Spleen (tissue), 7 donors: ENCODE measurements at regions not wholly inside any gene's neighbourhood (a gene's known extent, or its start where the extent isn't known, plus 50 kb on each side); places are given as distances from the start of the nearest gene placed in this dataset.

ENCODE experiments used
- POLR2A ChIP-seq, 3 donors: fragments of 450-650 bp; IDR thresholded peaks; one replicate each; pipeline ENCODE4 v1.5.1; 2017; ENCODE audit warnings: antibody characterized with exemption in 3 of 3, mild to moderate bottlenecking in 1 of 3
- POLR2AphosphoS5 ChIP-seq, 3 donors: sonication (generic); formaldehyde crosslinking; IDR thresholded peaks; one replicate each; pipeline ENCODE4 v1.5.1; 2017; ENCODE audit warnings: antibody characterized with exemption in 3 of 3
- TF ChIP-seq, protein P1 (sequence below), 11 experiments: fragments of 200-600 bp in 7 of 11; fragments of 450-650 bp in 4 of 11; sonication (generic) in 4 of 11; IDR thresholded peaks in 8 of 11; conservative IDR thresholded peaks in 3 of 11; 1 replicate in 7 of 11; 2 replicates in 4 of 11; pipeline versions ENCODE4 v1.4.0 to v1.8.0; 2016 to 2021; ENCODE audit warnings: antibody characterized with exemption in 11 of 11, inconsistent platforms in 4 of 11, mild to moderate bottlenecking in 1 of 11
- donor health status: DM: no; HTN: no; CAD: no; lungs with moderate emphysema.
- donor health status: DM: no; HTN: no; CAD: no.
- donor health status: DM: no; HTN: no; CAD: no.

DNA sequence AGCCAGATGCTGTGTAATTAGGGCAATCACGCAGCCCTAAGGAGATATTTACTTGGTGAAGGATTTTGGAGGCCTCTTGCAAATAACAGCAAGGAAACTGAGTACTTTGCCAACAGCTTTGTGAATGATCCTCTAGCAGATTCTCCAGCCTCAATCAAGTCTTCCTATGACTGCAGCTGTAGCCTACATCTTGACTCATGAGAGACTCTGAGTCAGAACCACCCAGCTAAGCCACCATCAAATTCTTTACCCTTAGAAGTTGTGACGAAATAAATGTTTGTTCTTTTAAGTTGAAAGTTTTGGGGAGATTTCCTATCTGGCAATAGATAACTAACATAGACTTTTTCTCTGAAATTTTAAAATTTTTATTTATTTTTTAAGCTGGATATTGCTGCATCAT lies 237.6 kb upstream of the CCNH start:
- TF ChIP-seq, protein P1, sequence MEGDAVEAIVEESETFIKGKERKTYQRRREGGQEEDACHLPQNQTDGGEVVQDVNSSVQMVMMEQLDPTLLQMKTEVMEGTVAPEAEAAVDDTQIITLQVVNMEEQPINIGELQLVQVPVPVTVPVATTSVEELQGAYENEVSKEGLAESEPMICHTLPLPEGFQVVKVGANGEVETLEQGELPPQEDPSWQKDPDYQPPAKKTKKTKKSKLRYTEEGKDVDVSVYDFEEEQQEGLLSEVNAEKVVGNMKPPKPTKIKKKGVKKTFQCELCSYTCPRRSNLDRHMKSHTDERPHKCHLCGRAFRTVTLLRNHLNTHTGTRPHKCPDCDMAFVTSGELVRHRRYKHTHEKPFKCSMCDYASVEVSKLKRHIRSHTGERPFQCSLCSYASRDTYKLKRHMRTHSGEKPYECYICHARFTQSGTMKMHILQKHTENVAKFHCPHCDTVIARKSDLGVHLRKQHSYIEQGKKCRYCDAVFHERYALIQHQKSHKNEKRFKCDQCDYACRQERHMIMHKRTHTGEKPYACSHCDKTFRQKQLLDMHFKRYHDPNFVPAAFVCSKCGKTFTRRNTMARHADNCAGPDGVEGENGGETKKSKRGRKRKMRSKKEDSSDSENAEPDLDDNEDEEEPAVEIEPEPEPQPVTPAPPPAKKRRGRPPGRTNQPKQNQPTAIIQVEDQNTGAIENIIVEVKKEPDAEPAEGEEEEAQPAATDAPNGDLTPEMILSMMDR (IDR thresholded peaks at IDR 0.05 in 8 of 11, conservative IDR thresholded peaks at IDR 0.05 in 3 of 11) = no peak
- TF ChIP-seq POLR2A (IDR thresholded peaks at IDR 0.05) (no peak), POLR2AphosphoS5 (IDR thresholded peaks at IDR 0.05) (no peak)
